ENCODE measurements at regions not wholly inside any gene's neighbourhood (a gene's known extent, or its start where the extent isn't known, plus 50 kb on each side); places are given as distances from the start of the nearest gene placed in this dataset.
"Not testable (repeated sequence)": the region's sequence is repeated elsewhere in the genome, so short reads cannot be mapped to it uniquely, and the experiment has no call there.

DNA sequence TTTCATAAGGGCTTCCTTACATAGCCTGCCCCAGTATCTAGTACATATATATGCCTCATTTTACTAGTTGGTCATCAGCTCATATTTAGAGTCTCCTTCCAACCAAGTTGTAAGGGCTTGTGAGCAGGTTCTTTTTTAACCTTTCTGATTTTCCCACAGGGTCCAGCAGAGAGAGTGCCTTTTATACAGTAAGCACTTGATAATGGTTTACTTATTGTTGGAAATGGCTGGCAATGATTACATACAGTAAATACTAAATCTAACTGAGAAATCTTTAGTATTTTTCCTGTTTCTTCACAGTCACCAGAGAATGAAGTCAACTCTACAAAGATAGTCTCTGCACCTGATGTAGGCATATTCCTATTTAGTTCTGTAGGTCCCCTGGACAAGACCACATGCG, 135.1 kb upstream of the B3GAT2 start:
- TF ChIP-seq, protein P1, sequence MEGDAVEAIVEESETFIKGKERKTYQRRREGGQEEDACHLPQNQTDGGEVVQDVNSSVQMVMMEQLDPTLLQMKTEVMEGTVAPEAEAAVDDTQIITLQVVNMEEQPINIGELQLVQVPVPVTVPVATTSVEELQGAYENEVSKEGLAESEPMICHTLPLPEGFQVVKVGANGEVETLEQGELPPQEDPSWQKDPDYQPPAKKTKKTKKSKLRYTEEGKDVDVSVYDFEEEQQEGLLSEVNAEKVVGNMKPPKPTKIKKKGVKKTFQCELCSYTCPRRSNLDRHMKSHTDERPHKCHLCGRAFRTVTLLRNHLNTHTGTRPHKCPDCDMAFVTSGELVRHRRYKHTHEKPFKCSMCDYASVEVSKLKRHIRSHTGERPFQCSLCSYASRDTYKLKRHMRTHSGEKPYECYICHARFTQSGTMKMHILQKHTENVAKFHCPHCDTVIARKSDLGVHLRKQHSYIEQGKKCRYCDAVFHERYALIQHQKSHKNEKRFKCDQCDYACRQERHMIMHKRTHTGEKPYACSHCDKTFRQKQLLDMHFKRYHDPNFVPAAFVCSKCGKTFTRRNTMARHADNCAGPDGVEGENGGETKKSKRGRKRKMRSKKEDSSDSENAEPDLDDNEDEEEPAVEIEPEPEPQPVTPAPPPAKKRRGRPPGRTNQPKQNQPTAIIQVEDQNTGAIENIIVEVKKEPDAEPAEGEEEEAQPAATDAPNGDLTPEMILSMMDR (IDR thresholded peaks at IDR 0.05) = no peak
- ATAC-seq (ENCODE audit: low FRiP score) (no peak), DNase-seq (ENCODE audit: low spot score) (no peak)

DNA sequence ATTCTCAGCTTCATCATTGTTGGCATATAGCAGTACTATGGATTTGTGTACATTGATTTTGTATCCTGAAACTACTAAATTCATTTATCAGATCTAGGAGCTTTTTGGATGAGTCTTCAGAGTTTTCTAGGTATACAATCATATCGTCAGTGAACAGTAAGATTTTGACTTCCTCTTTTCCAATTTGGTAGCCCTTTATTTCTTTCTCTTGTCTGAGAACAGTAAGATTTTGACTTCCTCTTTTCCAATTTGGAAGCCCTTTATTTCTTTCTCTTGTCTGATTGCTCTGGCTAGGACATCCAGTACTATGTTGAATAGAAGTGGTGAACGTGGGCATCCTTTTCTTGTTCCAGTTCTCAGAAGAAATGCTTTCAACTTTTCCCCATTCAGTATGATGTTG, 140.4 kb upstream of the B3GAT2 start:
- DNase-seq (ENCODE audit: low spot score); ATAC-seq (ENCODE audit: low FRiP score): not testable (repeated sequence)

DNA sequence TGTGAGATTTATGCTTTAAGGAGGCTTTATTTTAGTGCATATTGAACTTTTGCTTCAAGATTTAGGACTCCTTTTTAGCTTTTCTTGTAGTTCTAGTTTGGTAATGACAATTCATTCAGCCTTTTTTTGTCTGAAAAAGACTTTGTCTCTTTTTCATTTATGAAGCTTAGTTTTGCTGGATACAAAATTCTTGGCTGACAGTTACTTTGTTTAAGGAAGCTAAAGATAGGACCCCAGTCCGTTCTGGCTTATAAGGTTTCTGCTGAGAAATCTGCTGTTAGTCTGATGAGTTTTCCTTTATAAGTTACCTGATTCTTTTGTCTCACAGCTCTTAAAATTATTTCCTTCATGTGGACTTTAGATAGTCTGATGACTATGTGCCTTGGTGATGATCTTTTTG, 142.8 kb upstream of the B3GAT2 start:
- ATAC-seq (ENCODE audit: low FRiP score) (no peak), DNase-seq (ENCODE audit: low spot score) (no peak)
- TF ChIP-seq, protein P1 (IDR thresholded peaks at IDR 0.05) = no peak

DNA sequence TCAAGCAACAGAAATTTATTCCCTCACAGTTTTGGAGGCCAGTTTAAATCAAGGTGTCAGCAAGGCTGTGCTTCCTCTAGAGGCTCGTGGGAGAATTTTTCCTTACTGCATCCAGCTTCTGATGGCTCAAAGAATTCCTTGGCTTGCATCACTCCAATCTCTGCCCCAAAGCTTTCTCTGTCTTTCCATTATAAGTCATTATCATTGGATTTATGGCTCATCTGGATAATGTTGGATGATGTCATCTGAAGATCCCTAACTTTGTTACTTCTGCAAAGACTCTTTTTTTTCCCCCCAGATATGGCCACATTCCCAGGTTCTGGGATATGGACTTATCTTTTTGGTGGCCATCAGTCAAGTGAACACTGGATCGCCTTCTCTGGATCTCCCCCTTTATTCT, 146.3 kb upstream of the B3GAT2 start:
- DNase-seq (ENCODE audit: low spot score) (no peak), ATAC-seq (ENCODE audit: low FRiP score) (no peak)
- TF ChIP-seq, protein P1 (IDR thresholded peaks at IDR 0.05) = no peak

GRCh38 chr6:71103641-71104040, 146.8 kb upstream of the B3GAT2 start:
- TF ChIP-seq, protein P1 (IDR thresholded peaks at IDR 0.05) = no peak
- ATAC-seq (ENCODE audit: low FRiP score) (no peak), DNase-seq (ENCODE audit: low spot score) (no peak)

GRCh38 chr6:71106276-71106675, 149.4 kb upstream of the B3GAT2 start:
- TF ChIP-seq, protein P1 (IDR thresholded peaks at IDR 0.05) = no peak
- ATAC-seq (ENCODE audit: low FRiP score) = no peak
- DNase-seq (ENCODE audit: low spot score) = no peak

GRCh38 chr6:71107911-71108420, 151.1 kb upstream of the B3GAT2 start:
- TF ChIP-seq, protein P1 (IDR thresholded peaks at IDR 0.05) = no peak
- ATAC-seq (ENCODE audit: low FRiP score) = peak; percentile 78

DNA sequence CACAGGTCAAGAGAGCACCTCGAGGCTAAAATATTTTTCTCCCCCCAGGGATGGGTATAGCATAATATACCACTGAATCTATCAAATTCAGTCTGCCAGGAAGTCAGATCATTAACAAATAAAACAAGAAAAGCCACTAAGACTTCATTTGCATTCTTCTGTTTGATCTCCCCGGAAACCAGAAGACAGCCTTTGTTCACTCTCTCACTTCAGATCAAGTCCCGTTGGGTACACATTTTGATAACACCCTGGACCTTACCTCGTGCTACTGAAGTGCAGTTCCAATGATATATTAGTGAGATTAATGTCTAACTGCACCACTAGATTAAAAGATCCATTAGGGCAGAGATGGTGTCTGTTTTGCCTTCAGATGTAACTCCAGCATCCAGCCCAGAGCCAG, 157.7 kb upstream of the B3GAT2 start:
- no peak for ATAC-seq (ENCODE audit: low FRiP score)
- no peak for DNase-seq (ENCODE audit: low spot score)
- TF ChIP-seq, protein P1 (IDR thresholded peaks at IDR 0.05) = no peak

More at GRCh38 chr6:71107911-71108420, 151.1 kb upstream of the B3GAT2 start:
- no peak for DNase-seq (ENCODE audit: low spot score)
